Ovary (tissue), 7 donors: ENCODE measurements at regions not wholly inside any gene's neighbourhood (a gene's known extent, or its start where the extent isn't known, plus 50 kb on each side); places are given as distances from the start of the nearest gene placed in this dataset.

ENCODE experiments used
- DNase-seq, 5 donors: peaks; one replicate each; pipeline ENCODE4 v3.0.0-alpha.2; 2019 to 2020
- H3K27ac ChIP-seq, 2 donors: fragments of 200-600 bp; one replicate each; pipeline versions ENCODE4 v1.5.1 to v1.8.0; 2019 to 2022
- H3K27me3 ChIP-seq: fragments of 200-600 bp; one replicate; pipeline ENCODE4 v1.8.0; 2022
- H3K36me3 ChIP-seq: fragments of 200-600 bp; sonication (generic); one replicate; pipeline ENCODE4 v1.5.1; 2019
- H3K4me1 ChIP-seq: one replicate; pipeline ENCODE4 v1.8.1; 2013; ENCODE audit warnings: mild to moderate bottlenecking, moderate library complexity; ENCODE audit not compliant: insufficient read depth
- H3K4me3 ChIP-seq: fragments of 200-600 bp; sonication (generic); one replicate; pipeline ENCODE4 v1.5.1; 2017
- H3K9me3 ChIP-seq, 2 donors: fragments of 200-600 bp in 1 of 2; sonication (generic) in 1 of 2; one replicate each; pipeline versions ENCODE4 v1.5.1 to v1.8.1; 2013 to 2019; ENCODE audit warnings: mild to moderate bottlenecking in 1 of 2, moderate library complexity in 1 of 2
- CTCF ChIP-seq, 3 donors: fragments of 450-650 bp in 2 of 3; fragments of 200-600 bp in 1 of 3; IDR thresholded peaks; one replicate each; pipeline versions ENCODE4 v1.5.1 to v1.8.0; 2016 to 2022; ENCODE audit warnings: antibody characterized with exemption in 3 of 3, mild to moderate bottlenecking in 1 of 3
- EP300 ChIP-seq: sonication (generic); formaldehyde crosslinking; IDR thresholded peaks from one replicate; pipeline ENCODE4 v1.6.1; 2017; ENCODE audit warnings: antibody characterized with exemption
- POLR2A ChIP-seq: fragments of 450-650 bp; IDR thresholded peaks from one replicate; pipeline ENCODE4 v1.6.1; 2017; ENCODE audit warnings: antibody characterized with exemption, mild to moderate bottlenecking, moderate library complexity
- WGBS, 3 donors: extraction: QIAGEN DNeasy Blood & Tissue Kit in 1 of 3; methylation state at CpG; one replicate each; pipeline versions ENCODE4 v1.1.5 to v1.1.7; 2013 to 2017; 5-methylcytosine and 5-hydroxymethylcytosine counted together
- intact Hi-C, 4 donors: fragments of 100-400 bp; cut with DNase I; formaldehyde crosslinking; loops; one replicate each; pipeline versions ENCODE4 v1.11.0 to v1.15.1; 2022 to 2023
- donor health status: DM: no; HTN: no; CAD: no; lungs with moderate emphysema.
- donor health status: DM: no; HTN: no; CAD: no.
- donor health status: Bipolar disorder and iron deficiency.
- donor health status: DM: no; HTN: no; CAD: no.
- donor health status: DM: yes; HTN: yes; CAD: no.

GRCh38 chr21:22288885-22289499, 1290.8 kb downstream of the NCAM2 start:
- Histone ChIP-seq H3K36me3 (no peaks in the 10 kb centered on the region), H3K4me1 (no peaks in the 10 kb centered on the region), H3K27me3 (no peaks in the 10 kb centered on the region), H3K4me3 (no peak overlapping the region), H3K9me3 (no peaks in the 10 kb centered on the region), H3K27ac (no peak overlapping the region)
- DNase-seq: no peak
- intact Hi-C loops: loop anchor here in 1 of 4 donors (5.0 kb wide), 1 partner anchor 1802 kb away; no protein-coding TSS in a partner anchor
- no peak for TF ChIP-seq POLR2A
- no peak for TF ChIP-seq EP300
- TF ChIP-seq CTCF (IDR thresholded peaks at IDR 0.05): no peak
- WGBS, 3 donors: 67 to 78% (median 75%) methylated on average over 2 of the region's 2 CpGs

- intact Hi-C loops: no loop called here
- no peaks in the 10 kb centered on the region for H3K4me1 ChIP-seq
- H3K36me3 ChIP-seq: no peaks in the 10 kb centered on the region
- H3K27me3 ChIP-seq: no peaks in the 10 kb centered on the region
- no peaks in the 10 kb centered on the region for H3K9me3 ChIP-seq
- no peak overlapping the region for H3K27ac ChIP-seq
- TF ChIP-seq EP300 (no peak), POLR2A (no peak), CTCF (IDR thresholded peaks at IDR 0.05) (no peak)
- WGBS, 3 donors: 36 to 79% (median 49%) methylated on average over 3 of the region's 3 CpGs
- no peak for DNase-seq
- no peak overlapping the region for H3K4me3 ChIP-seq
These were observed 1293.9 kb downstream of the NCAM2 start for GRCh38 chr21:22292144-22292543.

- Histone ChIP-seq H3K4me1 (no peaks in the 10 kb centered on the region), H3K27me3 (no peaks in the 10 kb centered on the region), H3K4me3 (no peak overlapping the region), H3K27ac (no peak overlapping the region), H3K36me3 (no peaks in the 10 kb centered on the region), H3K9me3 (no peaks in the 10 kb centered on the region)
- 83 to 84% (median 83%) methylated on average over 2 of the region's 2 CpGs for WGBS, 3 donors
- DNase-seq: no peak
- intact Hi-C loops: no loop called here
- no peak for TF ChIP-seq EP300
- no peak for TF ChIP-seq POLR2A
- TF ChIP-seq CTCF (IDR thresholded peaks at IDR 0.05): no peak
These were observed 1299.4 kb downstream of the NCAM2 start for GRCh38 chr21:22297575-22297974.

DNA sequence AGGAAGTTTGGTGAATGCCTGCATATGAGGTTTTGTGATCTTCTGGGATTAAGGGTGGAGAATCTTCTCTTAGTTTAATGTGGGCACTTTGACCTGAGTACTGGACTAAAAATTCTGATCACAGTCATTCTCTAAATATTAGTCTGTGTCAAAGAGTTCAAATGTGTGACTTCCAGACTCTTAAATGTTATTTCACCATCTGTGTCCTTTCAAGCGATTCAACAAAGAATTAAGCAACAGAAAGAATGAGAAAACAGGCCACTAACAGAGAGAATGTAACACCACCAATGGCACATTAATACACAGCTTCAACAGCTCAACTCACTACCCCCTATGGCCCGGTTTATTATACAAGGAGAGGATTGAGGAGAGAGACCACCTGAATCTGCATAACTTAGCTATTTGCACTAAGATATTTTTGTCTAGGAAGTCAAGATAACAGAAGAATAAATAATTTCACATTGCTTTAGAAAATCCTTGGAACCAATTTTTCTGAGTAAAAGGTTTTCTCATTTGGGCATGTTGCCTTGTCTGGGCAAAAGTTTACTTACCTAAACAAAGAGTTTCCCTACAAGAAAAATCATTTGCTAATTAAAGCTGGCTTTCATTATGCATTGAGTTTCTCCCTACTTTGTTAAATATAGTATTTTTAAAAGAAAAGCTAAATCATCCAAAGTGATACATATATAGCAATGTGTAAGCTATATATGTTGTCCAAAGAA, 1313.7 kb downstream of the NCAM2 start:
- no peak overlapping the region for H3K27ac ChIP-seq
- intact Hi-C loops: no loop called here
- no peaks in the 10 kb centered on the region for H3K36me3 ChIP-seq
- no peak for TF ChIP-seq CTCF (IDR thresholded peaks at IDR 0.05)
- no peak for TF ChIP-seq EP300
- TF ChIP-seq POLR2A: no peak
- WGBS, 3 donors: 66 to 71% (median 70%) methylated on average over 2 of the region's 2 CpGs
- no peak overlapping the region for H3K4me3 ChIP-seq
- no peaks in the 10 kb centered on the region for H3K27me3 ChIP-seq
- DNase-seq: no peak
- H3K9me3 ChIP-seq: no peaks in the 10 kb centered on the region
- no peaks in the 10 kb centered on the region for H3K4me1 ChIP-seq
